GM18507 (cell line): ENCODE measurements at regions not wholly inside any gene's neighbourhood (a gene's known extent, or its start where the extent isn't known, plus 50 kb on each side); places are given as distances from the start of the nearest gene placed in this dataset.

ENCODE experiments used
- DNase-seq: peaks from one replicate; pipeline ENCODE4 v3.0.0; 2011; ENCODE audit warnings: low read depth; ENCODE audit not compliant: insufficient read length; ENCODE audit errors: extremely low spot score
- FAIRE-seq: peaks from 2 replicates; lab custom pipeline; 2011; peaks lifted over from hg19 to GRCh38; lab: Jason Lieb, UNC

GRCh38 chr5:63894690-63895089, 67.6 kb downstream of the HTR1A start:
- FAIRE-seq: no peak
- no peak for DNase-seq

DNA sequence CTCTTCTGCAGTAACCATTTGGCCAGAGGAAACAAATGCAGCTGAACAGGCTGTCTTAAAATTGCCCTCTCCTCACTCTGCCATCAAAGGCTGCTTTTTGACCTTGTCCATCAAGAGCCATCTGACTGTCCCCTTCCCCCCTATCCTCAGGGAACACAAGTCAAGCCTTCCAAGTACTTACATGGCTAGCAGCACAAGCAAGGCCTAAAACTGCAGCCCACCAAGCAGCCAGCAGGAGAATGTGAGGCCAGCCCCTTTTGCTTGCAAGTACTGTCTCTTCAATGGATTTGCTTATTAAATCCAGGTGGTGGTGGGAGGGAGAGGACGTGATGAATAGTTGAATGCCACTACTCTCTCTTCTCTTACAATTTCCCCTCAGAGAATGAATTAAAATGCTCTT, 83.5 kb downstream of the HTR1A start:
- no peak for DNase-seq
- FAIRE-seq: no peak

DNA sequence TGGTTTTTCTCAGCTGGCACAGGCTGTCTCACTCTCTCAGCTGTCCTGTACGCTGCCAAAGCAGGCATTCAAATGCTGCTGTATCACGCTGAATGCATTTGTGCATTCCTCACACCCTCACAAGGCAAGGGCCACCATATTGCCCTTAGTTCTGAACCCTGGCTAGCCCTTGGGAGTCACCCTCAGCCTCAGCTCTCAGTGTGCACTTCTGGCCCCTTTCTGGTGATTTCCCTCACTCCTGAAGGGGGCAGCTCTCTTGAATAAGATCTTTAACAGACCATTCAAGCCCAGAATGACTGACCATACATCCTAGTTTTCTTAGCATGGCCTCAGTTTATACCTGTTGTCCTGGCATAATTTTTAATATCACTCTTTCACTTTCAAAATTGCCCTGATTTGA, 84.3 kb downstream of the HTR1A start:
- FAIRE-seq: no peak

DNA sequence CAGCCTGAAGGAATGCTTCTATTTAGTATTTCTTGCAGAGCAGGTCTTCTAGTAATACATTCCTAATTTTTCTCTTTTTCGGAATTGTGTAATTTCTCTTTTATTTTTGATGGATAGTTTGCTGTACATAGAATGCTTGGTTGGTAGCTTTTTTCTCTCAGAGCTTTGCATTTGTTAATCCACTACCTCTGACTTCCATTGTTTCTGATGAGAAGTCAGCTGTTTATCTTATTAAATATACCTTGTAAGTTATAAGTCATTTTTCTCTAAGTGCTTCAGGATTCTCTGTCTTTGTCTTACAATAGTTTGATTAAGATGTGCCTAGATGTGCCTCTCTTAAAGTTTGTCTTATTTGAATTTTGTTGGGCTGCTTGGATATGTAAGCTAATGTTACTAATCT, 101.9 kb downstream of the HTR1A start:
- DNase-seq: no peak
- FAIRE-seq: no peak

More for the DNA sequence above, 84.3 kb downstream of the HTR1A start:
- no peak for DNase-seq

DNA sequence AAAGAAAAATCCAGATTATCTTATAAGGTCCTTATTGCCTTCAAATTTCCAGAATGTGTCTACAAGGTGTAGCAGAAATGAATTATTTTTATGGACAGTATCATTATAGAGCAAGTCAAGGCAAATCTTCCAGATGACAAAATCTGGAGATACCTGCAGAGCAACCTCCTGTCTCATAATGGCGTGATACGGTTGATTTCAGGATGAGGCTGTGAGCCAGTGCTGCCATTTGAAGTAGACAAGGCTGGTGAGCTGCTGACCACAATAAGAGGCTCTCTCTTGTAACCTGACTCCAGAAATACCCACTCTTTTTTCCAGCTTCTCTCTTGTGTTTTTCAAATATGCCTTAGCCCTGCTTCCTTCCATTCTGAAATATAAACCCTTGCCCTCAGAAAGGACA, 108.2 kb downstream of the HTR1A start:
- FAIRE-seq (no peak), DNase-seq (no peak)

GRCh38 chr5:63843190-63843589, 119.1 kb downstream of the HTR1A start:
- DNase-seq: no peak
- no peak for FAIRE-seq

DNA sequence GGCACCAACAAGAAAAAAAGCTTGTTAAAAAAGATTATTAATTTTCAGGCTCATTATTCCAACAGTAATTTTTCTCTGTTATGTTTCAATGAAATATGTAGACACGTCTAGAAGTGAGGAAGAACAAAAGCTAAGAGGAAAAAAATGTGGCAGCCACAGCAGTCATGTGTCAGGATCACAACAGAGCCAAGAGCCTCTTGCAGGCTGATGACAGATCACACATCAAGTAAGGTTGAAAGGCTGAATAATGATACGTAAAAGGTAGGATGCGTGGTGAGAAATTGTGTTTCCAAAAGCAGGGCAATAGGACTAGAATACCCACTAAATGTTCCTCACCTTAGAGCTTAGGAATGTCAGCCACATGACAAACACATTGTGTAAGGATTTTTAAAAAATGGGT, 124.8 kb downstream of the HTR1A start:
- FAIRE-seq: no peak
- DNase-seq: no peak

- no peak for DNase-seq
- FAIRE-seq: no peak
These were observed 130.9 kb downstream of the HTR1A start for GRCh38 chr5:63831381-63831780.

GRCh38 chr5:63825984-63826383, 136.3 kb downstream of the HTR1A start:
- FAIRE-seq: no peak
- DNase-seq: no peak

- DNase-seq: no peak
- FAIRE-seq: no peak
These were observed 138.7 kb downstream of the HTR1A start for GRCh38 chr5:63823583-63823982.

DNA sequence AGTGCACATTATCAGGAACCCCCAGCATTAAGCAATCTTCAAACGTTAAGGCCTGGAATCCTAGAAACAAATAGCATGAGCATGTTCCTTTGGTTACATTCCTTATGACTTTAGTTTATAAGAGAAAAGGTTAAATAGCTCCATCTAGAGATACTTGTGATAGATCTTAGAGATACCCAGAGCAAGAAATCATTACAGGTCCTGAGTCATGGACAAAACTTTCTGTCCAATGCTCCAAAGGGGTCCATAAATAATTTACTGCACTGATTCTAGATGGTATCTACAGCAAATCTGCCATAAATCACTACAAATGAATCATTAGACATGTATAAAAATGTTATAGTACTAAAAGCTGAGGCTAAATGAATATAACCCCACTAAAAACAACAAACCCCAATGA, 139.6 kb downstream of the HTR1A start:
- FAIRE-seq (no peak), DNase-seq (no peak)

- FAIRE-seq: no peak
- DNase-seq: no peak
These were observed 141.7 kb downstream of the HTR1A start for GRCh38 chr5:63820577-63820976.

DNA sequence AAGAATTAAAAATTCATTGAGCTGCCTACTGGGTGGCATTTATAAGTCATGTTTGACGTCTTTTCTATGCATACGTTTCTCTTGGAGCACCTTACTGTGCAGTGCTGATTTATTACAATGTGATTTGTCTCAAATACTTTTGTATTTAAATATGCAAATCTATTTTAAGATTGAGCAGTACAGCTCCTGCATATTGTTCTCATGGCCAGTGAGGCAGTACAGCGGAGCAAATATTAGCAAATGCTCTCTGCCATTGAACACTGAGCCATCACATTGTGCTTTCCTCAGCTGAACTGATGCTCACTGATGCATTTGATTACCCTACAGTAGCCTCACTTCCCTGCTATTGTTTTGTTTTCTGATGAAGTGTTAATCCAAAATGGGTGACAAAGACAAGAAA, 149.6 kb downstream of the HTR1A start:
- no peak for FAIRE-seq
- no peak for DNase-seq

- FAIRE-seq: no peak
- no peak for DNase-seq
These were observed 150.3 kb downstream of the HTR1A start for GRCh38 chr5:63811961-63812360.

DNA sequence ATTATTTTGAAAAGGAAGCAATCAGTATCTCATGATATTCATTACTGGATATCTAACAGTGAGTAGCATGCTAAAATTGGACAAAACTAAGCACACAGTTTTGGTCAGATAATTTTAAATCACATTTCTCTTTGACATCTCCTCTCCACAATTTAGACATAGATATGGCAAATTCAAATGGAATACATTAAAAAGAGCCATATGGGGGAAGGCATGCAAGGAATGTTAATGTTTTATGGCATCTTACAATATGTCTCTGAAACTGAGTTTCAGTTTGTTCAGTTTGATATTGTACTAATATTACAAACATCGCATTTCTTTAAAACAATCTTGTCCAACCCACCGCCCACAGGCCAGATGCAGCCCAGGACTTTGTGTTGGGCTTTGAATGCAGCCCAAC, 151.0 kb downstream of the HTR1A start:
- DNase-seq (no peak), FAIRE-seq (no peak)

DNA sequence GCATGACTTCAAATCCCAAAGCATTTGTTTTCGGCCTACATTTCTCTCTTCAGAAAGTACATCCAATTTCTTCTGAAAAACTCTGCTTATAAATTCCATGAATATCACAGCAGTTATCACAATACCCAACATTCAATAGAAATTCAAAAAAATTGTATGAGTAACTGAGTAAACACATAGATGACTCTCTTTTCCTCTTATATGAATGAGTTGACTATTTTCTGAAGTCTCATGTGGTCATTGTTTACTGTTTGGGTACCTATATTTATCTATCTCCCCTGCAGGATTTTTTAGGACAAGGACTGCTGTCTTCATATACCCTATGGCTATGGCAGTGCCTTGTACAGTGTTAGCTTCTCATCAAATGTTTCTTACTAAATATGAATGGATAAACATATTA, 157.1 kb downstream of the HTR1A start:
- DNase-seq (no peak), FAIRE-seq (no peak)

- no peak for FAIRE-seq
- DNase-seq: no peak
These were observed 159.1 kb downstream of the HTR1A start for GRCh38 chr5:63803165-63803564.

GRCh38 chr5:63794979-63795378, 167.3 kb downstream of the HTR1A start:
- no peak for FAIRE-seq

DNA sequence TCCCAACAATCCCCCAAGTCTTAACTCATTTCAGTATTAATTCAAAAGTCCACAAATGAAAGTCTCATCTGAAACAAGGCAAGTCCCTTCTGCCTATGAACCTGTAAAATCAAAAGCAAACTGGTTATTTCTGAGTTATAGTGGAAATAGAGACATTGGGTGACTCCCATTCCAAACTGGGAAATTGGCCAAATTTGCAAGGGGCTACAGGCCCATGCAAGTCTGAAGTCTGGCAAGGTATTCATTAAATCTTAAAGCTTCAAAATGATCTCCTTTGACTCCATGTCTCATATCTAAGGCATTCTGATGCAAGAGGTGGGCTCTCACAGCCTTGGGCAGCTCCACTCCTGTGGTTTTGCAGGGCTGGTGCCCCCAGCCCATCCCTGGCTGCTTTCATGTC, 167.9 kb downstream of the HTR1A start:
- FAIRE-seq (no peak), DNase-seq (no peak)

More at GRCh38 chr5:63794979-63795378, 167.3 kb downstream of the HTR1A start:
- DNase-seq: no peak

- no peak for FAIRE-seq
- no peak for DNase-seq
These were observed 187.3 kb downstream of the HTR1A start for GRCh38 chr5:63774939-63775338.

GRCh38 chr5:63768221-63768620, 194.0 kb downstream of the HTR1A start:
- no peak for FAIRE-seq
- no peak for DNase-seq

GRCh38 chr5:63760965-63761364, 201.3 kb downstream of the HTR1A start:
- FAIRE-seq: no peak
- no peak for DNase-seq
